Adrenal gland (tissue), 9 donors: ENCODE measurements at regions not wholly inside any gene's neighbourhood (a gene's known extent, or its start where the extent isn't known, plus 50 kb on each side); places are given as distances from the start of the nearest gene placed in this dataset.

ENCODE experiments used
- DNase-seq, 7 donors: peaks; one replicate each; pipeline ENCODE4 v3.0.0-alpha.2; 2019 to 2020
- H3K27ac ChIP-seq, 5 donors: fragments of 200-600 bp; sonication (generic) in 4 of 5; 1 replicate in 3 of 5; 2 replicates in 2 of 5; pipeline versions ENCODE4 v1.5.1 to v1.8.0; 2016 to 2020; ENCODE audit warnings: mild to moderate bottlenecking in 1 of 5
- H3K27me3 ChIP-seq: fragments of 200-600 bp; 2 replicates; pipeline ENCODE4 v1.8.0; 2021
- H3K36me3 ChIP-seq, 2 donors: fragments of 200-600 bp; replicated peaks in 1 of 2; 1 replicate in 1 of 2; 2 replicates in 1 of 2; pipeline versions ENCODE4 v1.5.1 to v1.8.0; 2018 to 2022
- H3K4me1 ChIP-seq, 2 donors: fragments of 200-600 bp; replicated peaks in 1 of 2; 1 replicate in 1 of 2; 2 replicates in 1 of 2; pipeline versions ENCODE4 v1.5.1 to v1.8.0; 2018 to 2021
- H3K4me3 ChIP-seq, 4 donors: fragments of 200-600 bp; sonication (generic) in 3 of 4; one replicate each; pipeline ENCODE4 v1.5.1; 2016 to 2018
- H3K9me3 ChIP-seq, 3 donors: fragments of 200-600 bp; sonication (generic) in 1 of 3; replicated peaks in 1 of 3; 1 replicate in 2 of 3; 2 replicates in 1 of 3; pipeline versions ENCODE4 v1.5.1 to v1.8.0; 2016 to 2021
- CTCF ChIP-seq, 6 experiments: fragments of 450-650 bp in 4 of 6; fragments of 200-600 bp in 2 of 6; sonication (generic) in 1 of 6; IDR thresholded peaks; 1 replicate in 5 of 6; 2 replicates in 1 of 6; pipeline versions ENCODE4 v1.5.1 to v1.8.0; 2016 to 2021; ENCODE audit warnings: antibody characterized with exemption in 6 of 6, mild to moderate bottlenecking in 2 of 6, moderate library complexity in 1 of 6
- POLR2A ChIP-seq, 2 donors: fragments of 450-650 bp; IDR thresholded peaks; one replicate each; pipeline ENCODE4 v1.6.1; 2017; ENCODE audit warnings: antibody characterized with exemption in 2 of 2, mild to moderate bottlenecking in 2 of 2, moderate library complexity in 1 of 2
- WGBS, 4 donors: extraction: QIAGEN DNeasy Blood & Tissue Kit in 2 of 4; methylation state at CpG; one replicate each; pipeline versions ENCODE4 v1.1.5 to v1.1.7; 2013 to 2017; 5-methylcytosine and 5-hydroxymethylcytosine counted together
- intact Hi-C, 2 donors: fragments of 100-400 bp; cut with DNase I; formaldehyde crosslinking; loops; one replicate each; pipeline versions ENCODE4 v1.14.1 to v1.15.0; 2022 to 2023
- donor health status: healthy with polysubstance abuse.
- donor health status: Bipolar disorder and iron deficiency.
- donor health status: DM: yes; HTN: yes; CAD: no.
- donor health status: DM: no; HTN: no; CAD: no.
- donor health status: DM: no; HTN: no; CAD: no.

- H3K4me3 ChIP-seq: no peak overlapping the region
Observed at GRCh38 chr6:14442242-14442641, 324.7 kb downstream of the CD83 start.

GRCh38 chr6:14443629-14444268, 326.2 kb downstream of the CD83 start:
- no peak overlapping the region for H3K4me3 ChIP-seq
- intact Hi-C loops: no loop called here
- TF ChIP-seq POLR2A (IDR thresholded peaks at IDR 0.05) (no peak), CTCF (IDR thresholded peaks at IDR 0.05) (no peak)
- no peaks in the 10 kb centered on the region for H3K36me3 ChIP-seq
- H3K27ac ChIP-seq: no peak overlapping the region
- DNase-seq: no peak
- no peaks in the 10 kb centered on the region for H3K9me3 ChIP-seq
- 86 to 91% (median 90%) methylated on average over 4 of the region's 4 CpGs for WGBS, 4 donors
- no peaks in the 10 kb centered on the region for H3K4me1 ChIP-seq
- no peaks in the 10 kb centered on the region for H3K27me3 ChIP-seq

More at GRCh38 chr6:14442242-14442641, 324.7 kb downstream of the CD83 start:
- Histone ChIP-seq H3K27me3 (no peaks in the 10 kb centered on the region), H3K36me3 (no peaks in the 10 kb centered on the region), H3K9me3 (no peaks in the 10 kb centered on the region), H3K27ac (no peak overlapping the region), H3K4me1 (no peaks in the 10 kb centered on the region)
- TF ChIP-seq CTCF (IDR thresholded peaks at IDR 0.05) (no peak), POLR2A (IDR thresholded peaks at IDR 0.05) (no peak)
- no peak for DNase-seq
- intact Hi-C loops: no loop called here
- WGBS, 4 donors: 80 to 89% (median 84%) methylated on average over 11 of the region's 11 CpGs

- no peak for TF ChIP-seq POLR2A (IDR thresholded peaks at IDR 0.05)
- no peak for TF ChIP-seq CTCF (IDR thresholded peaks at IDR 0.05)
- Histone ChIP-seq H3K9me3 (no peaks in the 10 kb centered on the region), H3K27me3 (no peaks in the 10 kb centered on the region), H3K36me3 (no peaks in the 10 kb centered on the region), H3K4me3 (no peak overlapping the region), H3K27ac (no peak overlapping the region), H3K4me1 (no peaks in the 10 kb centered on the region)
- DNase-seq: no peak
- 65 to 78% (median 70%) methylated on average over 3 of the region's 3 CpGs for WGBS, 4 donors
- intact Hi-C loops: no loop called here
Observed at GRCh38 chr6:14444295-14444972, 326.9 kb downstream of the CD83 start.

- Histone ChIP-seq H3K9me3 (no peaks in the 10 kb centered on the region), H3K27me3 (no peaks in the 10 kb centered on the region), H3K4me1 (no peaks in the 10 kb centered on the region), H3K4me3 (no peak overlapping the region), H3K27ac (no peak overlapping the region), H3K36me3 (no peaks in the 10 kb centered on the region)
- DNase-seq: no peak
- intact Hi-C loops: no loop called here
- TF ChIP-seq POLR2A (IDR thresholded peaks at IDR 0.05) (no peak), CTCF (IDR thresholded peaks at IDR 0.05) (no peak)
- 83 to 98% (median 91%) methylated on average over 2 of the region's 2 CpGs for WGBS, 4 donors
Observed at GRCh38 chr6:14447240-14447639, 329.7 kb downstream of the CD83 start.
